ENCODE measurements at regions not wholly inside any gene's neighbourhood (a gene's known extent, or its start where the extent isn't known, plus 50 kb on each side); places are given as distances from the start of the nearest gene placed in this dataset.

- TF ChIP-seq CTCF (IDR thresholded peaks at IDR 0.05) (no peak), POLR2A (IDR thresholded peaks at IDR 0.05) (no peak)
These were observed 631.1 kb downstream of the PKHD1 start for GRCh38 chr6:51456282-51456681.

Data from esophagus squamous epithelium (tissue), 4 donors.